ENCODE measurements at regions not wholly inside any gene's neighbourhood (a gene's known extent, or its start where the extent isn't known, plus 50 kb on each side); places are given as distances from the start of the nearest gene placed in this dataset.

DNA sequence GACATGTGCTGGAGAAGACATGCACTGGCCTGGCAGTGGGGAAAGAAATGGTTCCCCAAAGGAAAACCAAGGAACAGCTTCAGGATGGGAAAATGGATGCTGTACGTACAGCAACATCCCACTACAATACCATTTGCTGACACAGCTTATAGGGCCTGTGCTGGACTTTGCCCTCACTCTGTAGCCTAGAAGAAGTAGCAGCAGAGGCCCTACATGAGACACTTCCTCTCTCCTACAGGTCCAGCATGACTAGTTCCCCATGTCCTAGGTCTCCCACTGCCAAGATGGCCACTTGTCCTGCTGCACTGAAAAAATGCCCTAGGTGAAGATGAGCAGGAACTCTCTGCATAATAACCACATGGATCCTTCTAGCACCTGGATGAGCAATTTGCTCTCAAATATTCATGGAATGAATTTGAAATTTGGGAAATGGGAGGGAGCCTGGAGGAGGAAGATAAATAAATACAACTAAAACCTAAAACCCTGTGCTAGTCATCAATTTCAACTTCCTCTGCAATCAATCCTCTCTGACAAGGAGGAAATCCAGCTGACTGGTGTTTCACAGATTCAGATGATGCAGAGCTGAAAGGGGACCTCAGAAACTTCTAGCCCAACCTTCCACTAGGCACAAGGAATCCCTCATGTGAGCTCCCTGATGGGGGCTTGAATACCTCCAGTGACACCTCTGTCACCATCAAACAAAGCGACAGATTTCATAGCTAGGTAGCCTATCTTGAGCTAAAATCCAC is 514.3 kb upstream of the PPP2R3A start:
- Mint-ChIP-seq H3K4me1 (peaks cover 11% of the 10 kb centered on the region), H3K9me3 (no peaks in the 10 kb centered on the region), H3K27me3 (ENCODE audit: low read depth) (peaks cover 3% of the 10 kb centered on the region), H3K4me3 (no peak overlapping the region), H3K27ac (ENCODE audit: unreplicated experiment) (peak overlapping the region; percentile 51), H3K36me3 (ENCODE audit: low read depth) (no peaks in the 10 kb centered on the region)
- no peak for DNase-seq (ENCODE audit: low read depth, low spot score)
- TF ChIP-seq, protein P1, sequence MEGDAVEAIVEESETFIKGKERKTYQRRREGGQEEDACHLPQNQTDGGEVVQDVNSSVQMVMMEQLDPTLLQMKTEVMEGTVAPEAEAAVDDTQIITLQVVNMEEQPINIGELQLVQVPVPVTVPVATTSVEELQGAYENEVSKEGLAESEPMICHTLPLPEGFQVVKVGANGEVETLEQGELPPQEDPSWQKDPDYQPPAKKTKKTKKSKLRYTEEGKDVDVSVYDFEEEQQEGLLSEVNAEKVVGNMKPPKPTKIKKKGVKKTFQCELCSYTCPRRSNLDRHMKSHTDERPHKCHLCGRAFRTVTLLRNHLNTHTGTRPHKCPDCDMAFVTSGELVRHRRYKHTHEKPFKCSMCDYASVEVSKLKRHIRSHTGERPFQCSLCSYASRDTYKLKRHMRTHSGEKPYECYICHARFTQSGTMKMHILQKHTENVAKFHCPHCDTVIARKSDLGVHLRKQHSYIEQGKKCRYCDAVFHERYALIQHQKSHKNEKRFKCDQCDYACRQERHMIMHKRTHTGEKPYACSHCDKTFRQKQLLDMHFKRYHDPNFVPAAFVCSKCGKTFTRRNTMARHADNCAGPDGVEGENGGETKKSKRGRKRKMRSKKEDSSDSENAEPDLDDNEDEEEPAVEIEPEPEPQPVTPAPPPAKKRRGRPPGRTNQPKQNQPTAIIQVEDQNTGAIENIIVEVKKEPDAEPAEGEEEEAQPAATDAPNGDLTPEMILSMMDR (conservative IDR thresholded peaks at IDR 0.05), result no peak

DNA sequence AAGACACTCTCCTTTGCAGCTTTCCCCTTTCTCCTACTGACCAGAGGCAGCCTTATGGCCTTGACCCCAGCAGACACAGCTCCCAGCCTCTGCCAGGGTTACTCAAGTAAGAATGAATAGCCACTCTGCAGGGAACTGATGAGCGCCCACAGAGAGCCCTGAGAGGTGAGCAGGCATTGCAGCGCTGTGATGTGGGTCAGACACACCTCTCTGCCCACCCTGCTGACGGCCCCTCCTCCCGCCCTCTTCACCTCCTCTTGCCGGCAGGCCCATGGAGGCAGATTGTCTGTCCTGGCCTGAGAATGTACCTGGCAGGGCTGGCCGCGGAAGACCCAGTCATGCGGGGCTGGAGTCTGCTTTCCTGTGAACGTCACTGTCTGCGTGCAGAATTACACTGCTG is 512.6 kb upstream of the PPP2R3A start:
- H3K27ac Mint-ChIP-seq (ENCODE audit: unreplicated experiment), result peak overlapping the region; percentile 12
- no peak for DNase-seq (ENCODE audit: low read depth, low spot score)
- TF ChIP-seq, protein P1 (conservative IDR thresholded peaks at IDR 0.05), result no peak
- no peaks in the 10 kb centered on the region for H3K36me3 Mint-ChIP-seq (ENCODE audit: low read depth)
- peaks cover 5% of the 10 kb centered on the region for H3K27me3 Mint-ChIP-seq (ENCODE audit: low read depth)
- H3K4me1 Mint-ChIP-seq, result peaks cover 17% of the 10 kb centered on the region
- no peaks in the 10 kb centered on the region for H3K9me3 Mint-ChIP-seq
- no peak overlapping the region for H3K4me3 Mint-ChIP-seq

DNA sequence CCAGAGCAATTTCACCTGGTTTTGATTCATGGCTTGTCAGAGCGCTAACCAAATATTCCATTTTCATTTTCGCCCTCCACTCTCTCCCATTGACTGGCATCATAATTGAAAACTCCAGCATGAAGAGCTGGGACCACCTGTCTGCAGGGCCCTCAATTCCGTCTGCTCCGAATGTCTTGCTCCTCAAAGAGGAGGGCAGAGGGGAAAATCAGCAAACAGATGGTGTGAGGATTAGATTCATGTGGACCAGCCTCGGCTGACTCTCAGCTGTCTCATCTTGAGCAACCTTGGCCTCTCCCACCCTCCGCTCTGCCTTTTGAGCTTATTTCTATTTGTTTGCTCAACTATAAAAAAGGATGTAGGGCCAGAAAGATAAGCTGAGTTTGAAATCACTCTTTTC is 512.2 kb upstream of the PPP2R3A start:
- H3K9me3 Mint-ChIP-seq, result no peaks in the 10 kb centered on the region
- no peaks in the 10 kb centered on the region for H3K36me3 Mint-ChIP-seq (ENCODE audit: low read depth)
- TF ChIP-seq, protein P1 (conservative IDR thresholded peaks at IDR 0.05), result no peak
- peak overlapping the region; percentile 12 for H3K27ac Mint-ChIP-seq (ENCODE audit: unreplicated experiment)
- no peak overlapping the region for H3K4me3 Mint-ChIP-seq
- peaks cover 17% of the 10 kb centered on the region for H3K4me1 Mint-ChIP-seq
- H3K27me3 Mint-ChIP-seq (ENCODE audit: low read depth), result peaks cover 5% of the 10 kb centered on the region
- no peak for DNase-seq (ENCODE audit: low read depth, low spot score)

DNA sequence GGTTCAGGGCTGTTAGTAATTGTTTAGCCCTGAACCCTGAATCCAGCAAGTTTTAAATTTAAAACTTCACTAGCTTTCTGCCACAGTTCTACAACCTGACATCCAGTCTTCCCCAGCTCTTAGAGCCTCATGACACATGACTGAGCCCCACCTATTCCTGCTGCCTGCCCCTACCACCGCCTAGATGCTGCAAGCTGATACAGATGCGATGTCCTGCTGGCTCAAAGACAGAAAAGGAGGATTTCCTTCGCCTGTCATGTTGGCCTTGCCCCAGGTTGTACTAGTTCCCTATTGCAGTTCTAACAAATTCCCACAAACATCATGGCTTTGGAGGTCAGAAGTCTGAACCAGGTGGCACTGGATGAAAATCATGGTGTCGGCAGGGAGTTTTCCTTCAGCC is 510.6 kb upstream of the PPP2R3A start:
- H3K9me3 Mint-ChIP-seq, result no peaks in the 10 kb centered on the region
- TF ChIP-seq, protein P1 (conservative IDR thresholded peaks at IDR 0.05), result no peak
- no peak for DNase-seq (ENCODE audit: low read depth, low spot score)
- H3K27me3 Mint-ChIP-seq (ENCODE audit: low read depth), result peaks cover 2% of the 10 kb centered on the region
- H3K4me1 Mint-ChIP-seq, result peaks cover 17% of the 10 kb centered on the region
- H3K4me3 Mint-ChIP-seq, result no peak overlapping the region
- peak overlapping the region; percentile 68 for H3K27ac Mint-ChIP-seq (ENCODE audit: unreplicated experiment)
- no peaks in the 10 kb centered on the region for H3K36me3 Mint-ChIP-seq (ENCODE audit: low read depth)

DNA sequence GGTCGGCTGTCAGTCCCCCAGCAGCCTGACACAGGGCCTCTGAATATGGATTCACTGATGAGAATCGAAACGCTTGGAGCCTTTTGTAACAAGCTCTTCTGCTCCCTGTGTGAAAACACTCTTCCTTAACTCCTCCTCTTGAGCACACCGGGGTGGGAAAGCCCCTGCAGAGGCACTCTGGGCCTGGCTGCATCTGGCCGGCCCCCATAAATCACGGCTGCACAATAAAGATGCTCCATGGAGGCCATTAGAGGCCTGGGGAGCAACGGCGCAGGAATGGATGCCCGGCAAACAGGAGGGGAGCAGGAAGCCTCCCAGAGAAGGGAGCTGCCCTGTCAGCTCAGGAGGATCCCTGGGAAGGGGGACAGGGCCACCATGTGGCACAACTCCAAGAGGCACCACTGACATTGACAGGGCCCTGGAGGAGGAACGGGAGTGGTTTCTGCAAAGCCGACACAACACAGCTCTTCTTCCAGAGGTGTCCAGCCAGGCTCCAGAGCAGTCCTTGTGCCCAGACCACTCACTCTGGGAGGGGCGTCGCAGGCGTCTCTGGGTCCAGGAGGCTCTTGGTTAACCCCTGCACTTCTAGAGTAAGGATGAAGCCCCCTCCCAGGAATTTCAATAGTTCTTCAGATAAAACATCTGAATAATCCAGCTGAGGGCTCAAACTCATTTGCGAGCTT is 509.3 kb upstream of the PPP2R3A start:
- Mint-ChIP-seq H3K4me1 (peaks cover 17% of the 10 kb centered on the region), H3K4me3 (no peak overlapping the region), H3K27ac (ENCODE audit: unreplicated experiment) (peak overlapping the region; percentile 94), H3K9me3 (no peaks in the 10 kb centered on the region), H3K27me3 (ENCODE audit: low read depth) (peaks cover 2% of the 10 kb centered on the region), H3K36me3 (ENCODE audit: low read depth) (no peaks in the 10 kb centered on the region)
- peak; percentile 31 for DNase-seq (ENCODE audit: low read depth, low spot score)
- TF ChIP-seq, protein P1 (conservative IDR thresholded peaks at IDR 0.05), result peak; percentile 55
